HepG2 (cell line): ENCODE measurements at regions not wholly inside any gene's neighbourhood (a gene's known extent, or its start where the extent isn't known, plus 50 kb on each side); places are given as distances from the start of the nearest gene placed in this dataset.

ENCODE experiments used
- ATF2 ChIP-seq: sonication (generic); formaldehyde crosslinking; IDR thresholded peaks from 2 replicates; pipeline ENCODE4 v1.4.0; 2020; ENCODE audit warnings: missing genetic modification reagents
- FOXA3 ChIP-seq: IDR thresholded peaks from 2 replicates; pipeline ENCODE4 v1.6.1; 2016; ENCODE audit warnings: missing genetic modification reagents, missing compliant biosample characterization
- HIVEP1 ChIP-seq: sonication (generic); formaldehyde crosslinking; IDR thresholded peaks from 2 replicates; pipeline ENCODE4 v1.4.0; 2020; ENCODE audit warnings: mild to moderate bottlenecking, missing genetic modification reagents
- MYPOP ChIP-seq: sonication (generic); formaldehyde crosslinking; IDR thresholded peaks from 2 replicates; pipeline ENCODE4 v1.8.1; 2023; ENCODE audit warnings: mild to moderate bottlenecking, moderate library complexity, missing genetic modification reagents
- NFKB2 ChIP-seq: sonication (generic); formaldehyde crosslinking; IDR thresholded peaks from 2 replicates; pipeline ENCODE4 v1.4.0; 2020; ENCODE audit warnings: missing genetic modification reagents, borderline replicate concordance
- NR2F2 ChIP-seq: IDR thresholded peaks from 2 replicates; pipeline ENCODE4 v1.6.1; 2012; ENCODE audit warnings: low read depth, inconsistent platforms, borderline replicate concordance
- RFXAP ChIP-seq: sonication (generic); formaldehyde crosslinking; IDR thresholded peaks from 2 replicates; pipeline ENCODE4 v1.4.0; 2020; ENCODE audit warnings: missing genetic modification reagents, borderline replicate concordance
- SALL1 ChIP-seq: sonication (generic); formaldehyde crosslinking; IDR thresholded peaks from 2 replicates; pipeline ENCODE4 v1.8.0; 2022; ENCODE audit warnings: mild to moderate bottlenecking, missing genetic modification reagents
- TCF12 ChIP-seq, 2 experiments: fragments of 450-650 bp in 1 of 2; sonication (generic) in 1 of 2; formaldehyde crosslinking in 1 of 2; IDR thresholded peaks; 2 replicates each; pipeline versions ENCODE4 v1.6.1 to v1.8.0; 2017 to 2022; ENCODE audit warnings: antibody characterized with exemption in 1 of 2, mild to moderate bottlenecking in 1 of 2, missing genetic modification reagents in 1 of 2, moderate library complexity in 1 of 2
- TFAP4 ChIP-seq: sonication (generic); IDR thresholded peaks from 2 replicates; pipeline ENCODE4 v1.6.1; 2016; ENCODE audit warnings: low read depth, borderline replicate concordance
- TRIM24 ChIP-seq: sonication (generic); formaldehyde crosslinking; IDR thresholded peaks from 2 replicates; pipeline ENCODE4 v1.8.0; 2022; ENCODE audit warnings: mild to moderate bottlenecking, missing genetic modification reagents
- ZBTB38 ChIP-seq: sonication (generic); formaldehyde crosslinking; IDR thresholded peaks from 2 replicates; pipeline ENCODE4 v1.5.1; 2020; ENCODE audit warnings: mild to moderate bottlenecking, missing genetic modification reagents
- ZNF17 ChIP-seq: sonication (generic); formaldehyde crosslinking; IDR thresholded peaks from 2 replicates; pipeline ENCODE4 v1.5.0; 2020; ENCODE audit warnings: mild to moderate bottlenecking, missing genetic modification reagents
- ZNF230 ChIP-seq: sonication (generic); formaldehyde crosslinking; IDR thresholded peaks from 2 replicates; pipeline ENCODE4 v1.4.0; 2020; ENCODE audit warnings: mild to moderate bottlenecking, missing genetic modification reagents
- ZNF251 ChIP-seq: sonication (generic); formaldehyde crosslinking; IDR thresholded peaks from 2 replicates; pipeline ENCODE4 v1.9.0; 2021; ENCODE audit warnings: mild to moderate bottlenecking, missing genetic modification reagents
- ZNF546 ChIP-seq: sonication (generic); formaldehyde crosslinking; conservative IDR thresholded peaks from 2 replicates; pipeline ENCODE4 v1.8.1; 2023; ENCODE audit warnings: mild to moderate bottlenecking, missing genetic modification reagents
- ZNF788 ChIP-seq: sonication (generic); formaldehyde crosslinking; IDR thresholded peaks from 2 replicates; pipeline ENCODE4 v1.5.0; 2020; ENCODE audit warnings: mild to moderate bottlenecking, missing genetic modification reagents, borderline replicate concordance
- ZNF792 ChIP-seq: IDR thresholded peaks from 2 replicates; pipeline ENCODE4 v1.6.1; 2016
- ZNF878 ChIP-seq: sonication (generic); formaldehyde crosslinking; IDR thresholded peaks from 2 replicates; pipeline ENCODE4 v1.8.1; 2023; ENCODE audit warnings: mild to moderate bottlenecking, missing genetic modification reagents, moderate library complexity
- TF ChIP-seq, protein P1 (sequence below): sonication (generic); formaldehyde crosslinking; IDR thresholded peaks from 2 replicates; pipeline ENCODE4 v1.4.0; 2020; ENCODE audit warnings: missing genetic modification reagents, mild to moderate bottlenecking, borderline replicate concordance
- TF ChIP-seq, protein P2 (sequence below): sonication (generic); formaldehyde crosslinking; IDR thresholded peaks from 2 replicates; pipeline ENCODE4 v1.8.0; 2022; ENCODE audit warnings: mild to moderate bottlenecking, missing genetic modification reagents
- TF ChIP-seq, protein P3 (sequence below): sonication (generic); formaldehyde crosslinking; IDR thresholded peaks from 2 replicates; pipeline ENCODE4 v1.8.0; 2022; ENCODE audit warnings: low read depth, missing genetic modification reagents

- TF ChIP-seq TFAP4 (peak; percentile 44; the same call in 1 of the 2 replicates), TCF12 (IDR thresholded peaks at IDR 0.05) (no peak), TCF12 (CRISPR knock-in tag; IDR thresholded peaks at IDR 0.05) (no peak), ZNF17 (CRISPR knock-in tag) (no peak), ZNF230 (CRISPR knock-in tag) (no peak), ZNF792 (CRISPR knock-in tag) (0 out of 2 replicates have a peak, but pooled peaks have one; percentile 49), HIVEP1 (peak; percentile 60; the same call in 1 of the 2 replicates), NFKB2 (CRISPR knock-in tag) (no peak), MYPOP (peak; percentile 68; the same call in 1 of the 2 replicates), ZBTB38 (CRISPR knock-in tag) (no peak), NR2F2 (no peak), RFXAP (CRISPR knock-in tag) (no peak; the same call in 1 of the 2 replicates), ATF2 (0 out of 2 replicates have a peak, but pooled peaks have one; percentile 22), FOXA3 (peak; percentile 96), ZNF878 (CRISPR knock-in tag) (0 out of 2 replicates have a peak, but pooled peaks have one; percentile 40), ZNF546 (CRISPR knock-in tag) (no peak), ZNF251 (no peak), ZNF788 (CRISPR knock-in tag) (peak; percentile 36; the same call in 1 of the 2 replicates), SALL1 (CRISPR knock-in tag) (peak; percentile 88), TRIM24 (CRISPR knock-in tag) (no peak)
- TF ChIP-seq, protein P1, sequence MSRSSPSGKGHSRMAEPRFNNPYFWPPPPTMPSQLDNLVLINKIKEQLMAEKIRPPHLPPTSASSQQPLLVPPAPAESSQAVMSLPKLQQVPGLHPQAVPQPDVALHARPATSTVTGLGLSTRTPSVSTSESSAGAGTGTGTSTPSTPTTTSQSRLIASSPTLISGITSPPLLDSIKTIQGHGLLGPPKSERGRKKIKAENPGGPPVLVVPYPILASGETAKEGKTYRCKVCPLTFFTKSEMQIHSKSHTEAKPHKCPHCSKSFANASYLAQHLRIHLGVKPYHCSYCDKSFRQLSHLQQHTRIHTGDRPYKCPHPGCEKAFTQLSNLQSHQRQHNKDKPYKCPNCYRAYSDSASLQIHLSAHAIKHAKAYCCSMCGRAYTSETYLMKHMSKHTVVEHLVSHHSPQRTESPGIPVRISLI (CRISPR knock-in tag) = no peak
- TF ChIP-seq, protein P2, sequence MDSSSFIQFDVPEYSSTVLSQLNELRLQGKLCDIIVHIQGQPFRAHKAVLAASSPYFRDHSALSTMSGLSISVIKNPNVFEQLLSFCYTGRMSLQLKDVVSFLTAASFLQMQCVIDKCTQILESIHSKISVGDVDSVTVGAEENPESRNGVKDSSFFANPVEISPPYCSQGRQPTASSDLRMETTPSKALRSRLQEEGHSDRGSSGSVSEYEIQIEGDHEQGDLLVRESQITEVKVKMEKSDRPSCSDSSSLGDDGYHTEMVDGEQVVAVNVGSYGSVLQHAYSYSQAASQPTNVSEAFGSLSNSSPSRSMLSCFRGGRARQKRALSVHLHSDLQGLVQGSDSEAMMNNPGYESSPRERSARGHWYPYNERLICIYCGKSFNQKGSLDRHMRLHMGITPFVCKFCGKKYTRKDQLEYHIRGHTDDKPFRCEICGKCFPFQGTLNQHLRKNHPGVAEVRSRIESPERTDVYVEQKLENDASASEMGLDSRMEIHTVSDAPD (CRISPR knock-in tag) = 0 out of 2 replicates have a peak, but pooled peaks have one; percentile 24
- TF ChIP-seq, protein P3, sequence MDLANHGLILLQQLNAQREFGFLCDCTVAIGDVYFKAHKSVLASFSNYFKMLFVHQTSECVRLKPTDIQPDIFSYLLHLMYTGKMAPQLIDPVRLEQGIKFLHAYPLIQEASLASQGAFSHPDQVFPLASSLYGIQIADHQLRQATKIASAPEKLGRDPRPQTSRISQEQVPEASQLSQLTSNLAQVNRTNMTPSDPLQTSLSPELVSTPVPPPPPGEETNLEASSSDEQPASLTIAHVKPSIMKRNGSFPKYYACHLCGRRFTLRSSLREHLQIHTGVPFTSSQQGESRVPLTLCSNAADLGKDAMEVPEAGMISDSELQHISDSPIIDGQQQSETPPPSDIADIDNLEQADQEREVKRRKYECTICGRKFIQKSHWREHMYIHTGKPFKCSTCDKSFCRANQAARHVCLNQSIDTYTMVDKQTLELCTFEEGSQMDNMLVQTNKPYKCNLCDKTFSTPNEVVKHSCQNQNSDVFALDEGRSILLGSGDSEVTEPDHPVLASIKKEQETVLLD (CRISPR knock-in tag) = no peak
These were observed 394.9 kb downstream of the GADD45G start (continued) for GRCh38 chr9:89999534-90000370.
